Trophoblast cell (in vitro differentiated cells and primary cell): ENCODE measurements at regions not wholly inside any gene's neighbourhood (a gene's known extent, or its start where the extent isn't known, plus 50 kb on each side); places are given as distances from the start of the nearest gene placed in this dataset.
"Not testable (repeated sequence)": the region's sequence is repeated elsewhere in the genome, so short reads cannot be mapped to it uniquely, and the experiment has no call there.

Source experiments
- DNase-seq, 2 donors: peaks; one replicate each; pipeline ENCODE4 v3.0.0-alpha.2; 2016
- H2AFZ ChIP-seq: 2 replicates; pipeline ENCODE4 v1.6.1; 2013; ENCODE audit warnings: low read length, moderate library complexity, mild to moderate bottlenecking; ENCODE audit not compliant: insufficient read depth, poor library complexity
- H2AK5ac ChIP-seq: 2 replicates; pipeline ENCODE4 v1.6.1; 2013; ENCODE audit warnings: mild to moderate bottlenecking, low read length
- H2BK120ac ChIP-seq: 2 replicates; pipeline ENCODE4 v1.6.1; 2013; ENCODE audit warnings: low read length, mild to moderate bottlenecking, moderate library complexity; ENCODE audit not compliant: insufficient read depth, poor library complexity
- H2BK12ac ChIP-seq: 2 replicates; pipeline ENCODE4 v1.6.1; 2013; ENCODE audit warnings: mild to moderate bottlenecking, low read length, moderate library complexity
- H2BK5ac ChIP-seq: 2 replicates; pipeline ENCODE4 v1.6.1; 2013; ENCODE audit warnings: low read length, low read depth, moderate library complexity, mild to moderate bottlenecking; ENCODE audit not compliant: poor library complexity
- H3K14ac ChIP-seq: 2 replicates; pipeline ENCODE4 v1.6.1; 2013; ENCODE audit warnings: mild to moderate bottlenecking, low read length
- H3K18ac ChIP-seq: 2 replicates; pipeline ENCODE4 v1.6.1; 2013; ENCODE audit warnings: mild to moderate bottlenecking, low read length
- H3K23ac ChIP-seq: 2 replicates; pipeline ENCODE4 v1.6.1; 2013; ENCODE audit warnings: low read length
- H3K27ac ChIP-seq: 2 replicates; pipeline ENCODE4 v1.5.1; 2013; ENCODE audit warnings: low read depth, mild to moderate bottlenecking, inconsistent platforms, low read length, moderate library complexity
- H3K27me3 ChIP-seq: 2 replicates; pipeline ENCODE4 v1.6.1; 2013; ENCODE audit warnings: inconsistent platforms, mild to moderate bottlenecking, low read length, moderate library complexity; ENCODE audit not compliant: insufficient read depth
- H3K36me3 ChIP-seq, 2 experiments: 1 replicate in 1 of 2; 2 replicates in 1 of 2; pipeline ENCODE4 v1.6.1; 2013; ENCODE audit warnings: low read length in 2 of 2, mild to moderate bottlenecking in 2 of 2, moderate library complexity in 1 of 2; ENCODE audit not compliant: insufficient read depth in 2 of 2, control insufficient read depth in 1 of 2
- H3K4ac ChIP-seq: 2 replicates; pipeline ENCODE4 v1.6.1; 2013; ENCODE audit warnings: low read depth, mild to moderate bottlenecking, low read length, moderate library complexity
- H3K4me1 ChIP-seq, 2 experiments: 1 replicate in 1 of 2; 2 replicates in 1 of 2; pipeline ENCODE4 v1.6.1; 2013; ENCODE audit warnings: low read length in 2 of 2, mild to moderate bottlenecking in 2 of 2, moderate library complexity in 1 of 2; ENCODE audit not compliant: insufficient read depth in 2 of 2, control insufficient read depth in 1 of 2
- H3K4me2 ChIP-seq: 2 replicates; pipeline ENCODE4 v1.6.1; 2013; ENCODE audit warnings: inconsistent platforms, mild to moderate bottlenecking, low read length, moderate library complexity
- H3K4me3 ChIP-seq: 2 replicates; pipeline ENCODE4 v1.5.1; 2013; ENCODE audit warnings: mild to moderate bottlenecking, low read depth, low read length, inconsistent platforms
- H3K79me1 ChIP-seq: one replicate; pipeline ENCODE4 v1.6.1; 2013; ENCODE audit warnings: low read length
- H3K79me2 ChIP-seq: 2 replicates; pipeline ENCODE4 v1.6.1; 2013; ENCODE audit warnings: low read length, mild to moderate bottlenecking; ENCODE audit not compliant: control insufficient read depth, insufficient read depth, poor library complexity
- H3K9ac ChIP-seq: 2 replicates; pipeline ENCODE4 v1.6.1; 2013; ENCODE audit warnings: mild to moderate bottlenecking, low read length
- H3K9me3 ChIP-seq: 2 replicates; pipeline ENCODE4 v1.6.1; 2013; ENCODE audit warnings: low read depth, mild to moderate bottlenecking, control low read depth, inconsistent platforms, low read length; ENCODE audit not compliant: insufficient read depth
- H4K12ac ChIP-seq: 2 replicates; pipeline ENCODE4 v1.6.1; 2013; ENCODE audit warnings: low read depth, mild to moderate bottlenecking, low read length, moderate library complexity
- H4K8ac ChIP-seq: 2 replicates; pipeline ENCODE4 v1.6.1; 2013; ENCODE audit warnings: low read depth, mild to moderate bottlenecking, low read length, moderate library complexity
- H4K91ac ChIP-seq: one replicate; pipeline ENCODE4 v1.6.1; 2013; ENCODE audit warnings: low read depth, mild to moderate bottlenecking, low read length, moderate library complexity
- WGBS: extraction: QIAGEN DNeasy Blood & Tissue Kit; methylation state at CpG from one replicate; pipeline ENCODE4 v1.1.7; 2013; ENCODE audit warnings: missing lambda C conversion rate; ENCODE audit not compliant: insufficient read length, insufficient coverage; ENCODE audit errors: extremely low coverage; 5-methylcytosine and 5-hydroxymethylcytosine counted together

DNA sequence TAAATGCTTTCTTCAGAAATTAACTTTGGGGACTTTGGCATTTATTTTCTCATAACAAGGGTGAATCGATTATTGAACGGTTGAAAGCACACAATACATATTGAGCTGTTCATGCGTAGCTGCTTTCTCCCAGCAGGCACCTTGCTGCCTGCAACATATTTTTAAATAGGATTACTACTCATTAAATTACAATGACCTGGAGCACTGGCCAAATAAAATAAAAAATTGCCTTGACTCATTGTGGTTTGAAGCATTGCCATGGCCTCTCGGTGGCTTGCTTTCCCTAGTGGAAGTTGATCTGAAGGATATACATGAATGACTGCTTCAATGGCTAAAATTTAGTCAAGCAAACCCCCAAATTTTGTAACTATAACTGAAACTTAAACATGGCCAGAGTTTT lies 181.6 kb upstream of the NUDT12 start:
- Histone ChIP-seq H4K12ac (no peak overlapping the region), H2BK12ac (no peak overlapping the region), H3K14ac (no peak overlapping the region), H4K8ac (no peak overlapping the region), H3K4me3 (no peak overlapping the region), H3K18ac (no peak overlapping the region), H2AK5ac (no peak overlapping the region), H3K79me1 (no peaks in the 10 kb centered on the region), H2BK5ac (no peak overlapping the region), H3K23ac (no peak overlapping the region), H3K27me3 (no peaks in the 10 kb centered on the region), H3K9me3 (no peaks in the 10 kb centered on the region), H3K4ac (no peak overlapping the region), H3K79me2 (no peaks in the 10 kb centered on the region), H3K4me1 (no peaks in the 10 kb centered on the region), H4K91ac (no peak overlapping the region), H2BK120ac (no peak overlapping the region), H2AFZ (no peak overlapping the region), H3K4me2 (no peak overlapping the region), H3K36me3 (no peaks in the 10 kb centered on the region), H3K27ac (no peak overlapping the region), H3K9ac (no peak overlapping the region)
- DNase-seq, result no peak
- WGBS, result no CpG with 5 or more reads among the region's 4 CpGs

DNA sequence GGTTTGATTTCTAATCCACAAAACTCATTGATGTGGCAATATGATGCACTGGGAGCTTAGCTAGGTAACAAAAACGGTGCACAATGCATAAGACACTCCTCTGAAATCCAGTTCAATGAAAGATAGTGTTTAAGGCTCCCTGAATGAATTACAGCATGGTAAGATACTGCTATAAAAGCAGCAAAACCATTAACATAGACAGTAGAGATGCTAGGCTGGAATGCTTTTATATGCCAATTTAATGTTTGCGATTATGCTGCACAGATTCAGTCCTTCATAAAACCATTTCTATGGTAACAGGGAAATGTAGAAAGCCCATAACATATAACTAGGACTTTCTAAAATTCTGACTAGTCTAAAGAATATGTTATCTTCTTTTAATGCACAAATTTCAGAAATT lies 180.8 kb upstream of the NUDT12 start:
- Histone ChIP-seq H2BK12ac (no peak overlapping the region), H3K27me3 (no peaks in the 10 kb centered on the region), H3K14ac (no peak overlapping the region), H3K4me3 (no peak overlapping the region), H4K8ac (no peak overlapping the region), H3K4ac (no peak overlapping the region), H4K12ac (no peak overlapping the region), H3K4me2 (no peak overlapping the region), H3K23ac (no peak overlapping the region), H4K91ac (no peak overlapping the region), H3K79me2 (no peaks in the 10 kb centered on the region), H2AK5ac (no peak overlapping the region), H2BK120ac (no peak overlapping the region), H3K4me1 (no peaks in the 10 kb centered on the region), H2AFZ (no peak overlapping the region), H2BK5ac (no peak overlapping the region), H3K9me3 (no peaks in the 10 kb centered on the region), H3K18ac (no peak overlapping the region), H3K9ac (no peak overlapping the region), H3K36me3 (no peaks in the 10 kb centered on the region), H3K79me1 (no peaks in the 10 kb centered on the region), H3K27ac (no peak overlapping the region)
- no CpG with 5 or more reads among the region's 2 CpGs for WGBS
- no peak for DNase-seq

DNA sequence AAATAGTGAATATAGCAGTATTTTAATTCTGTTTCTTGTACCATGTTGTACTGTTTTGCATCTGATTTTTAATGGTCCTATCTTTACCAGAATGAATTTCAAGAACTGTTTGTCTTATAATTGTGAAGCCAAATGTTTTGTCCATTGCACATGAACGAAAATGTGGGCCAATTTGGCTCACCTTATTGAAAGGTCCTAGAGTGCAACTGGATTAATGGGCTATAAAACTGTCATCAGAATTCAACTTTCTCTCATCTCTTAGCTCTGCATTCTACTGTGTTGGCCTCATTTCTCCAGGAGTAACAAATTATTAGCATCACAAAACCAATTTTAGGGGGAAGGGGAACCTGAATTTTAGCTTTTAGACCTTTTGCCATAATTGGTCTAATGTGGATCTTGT lies 179.4 kb upstream of the NUDT12 start:
- Histone ChIP-seq H3K27me3 (no peaks in the 10 kb centered on the region), H3K36me3 (no peaks in the 10 kb centered on the region), H3K4ac (no peak overlapping the region), H3K79me1 (no peaks in the 10 kb centered on the region), H3K4me3 (no peak overlapping the region), H2BK120ac (no peak overlapping the region), H3K79me2 (no peaks in the 10 kb centered on the region), H3K14ac (no peak overlapping the region), H3K9ac (no peak overlapping the region), H2BK5ac (no peak overlapping the region), H2AK5ac (no peak overlapping the region), H3K23ac (no peak overlapping the region), H4K8ac (no peak overlapping the region), H4K91ac (no peak overlapping the region), H3K4me1 (no peaks in the 10 kb centered on the region), H3K27ac (no peak overlapping the region), H3K9me3 (no peaks in the 10 kb centered on the region), H3K18ac (no peak overlapping the region), H2AFZ (no peak overlapping the region), H2BK12ac (no peak overlapping the region), H4K12ac (no peak overlapping the region), H3K4me2 (no peak overlapping the region)
- DNase-seq, result no peak
- WGBS, result no CpG with 5 or more reads among the region's 1 CpG

DNA sequence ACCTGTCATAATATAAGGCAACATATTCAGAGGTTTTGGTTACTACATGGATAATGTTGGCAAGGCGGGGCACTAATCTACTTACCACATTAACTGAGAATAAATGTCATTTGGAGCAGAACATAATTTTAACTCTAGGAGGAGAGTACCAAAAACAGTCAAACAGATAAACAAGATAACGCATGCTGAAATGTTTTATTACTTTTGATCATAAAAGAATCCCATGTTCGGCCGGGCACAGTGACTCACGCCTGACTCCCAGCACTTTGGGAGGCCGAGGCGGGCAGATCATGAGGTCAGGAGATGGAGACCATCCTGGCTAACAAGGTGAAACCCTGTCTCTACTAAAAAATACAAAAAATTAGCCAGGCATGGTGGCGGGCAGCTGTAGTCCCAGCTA lies 173.8 kb upstream of the NUDT12 start:
- H2AFZ ChIP-seq, H3K36me3 ChIP-seq, H3K4ac ChIP-seq, H3K4me2 ChIP-seq, H4K8ac ChIP-seq, H3K27me3 ChIP-seq, H3K4me3 ChIP-seq, H3K79me2 ChIP-seq, H3K18ac ChIP-seq, H3K9me3 ChIP-seq, H2BK5ac ChIP-seq, H2AK5ac ChIP-seq, H3K14ac ChIP-seq, H2BK120ac ChIP-seq, DNase-seq, H3K9ac ChIP-seq, H2BK12ac ChIP-seq, H3K4me1 ChIP-seq, H3K27ac ChIP-seq, H3K79me1 ChIP-seq, H3K23ac ChIP-seq, H4K91ac ChIP-seq, H4K12ac ChIP-seq: not testable (repeated sequence)
- no CpG with 5 or more reads among the region's 8 CpGs for WGBS

DNA sequence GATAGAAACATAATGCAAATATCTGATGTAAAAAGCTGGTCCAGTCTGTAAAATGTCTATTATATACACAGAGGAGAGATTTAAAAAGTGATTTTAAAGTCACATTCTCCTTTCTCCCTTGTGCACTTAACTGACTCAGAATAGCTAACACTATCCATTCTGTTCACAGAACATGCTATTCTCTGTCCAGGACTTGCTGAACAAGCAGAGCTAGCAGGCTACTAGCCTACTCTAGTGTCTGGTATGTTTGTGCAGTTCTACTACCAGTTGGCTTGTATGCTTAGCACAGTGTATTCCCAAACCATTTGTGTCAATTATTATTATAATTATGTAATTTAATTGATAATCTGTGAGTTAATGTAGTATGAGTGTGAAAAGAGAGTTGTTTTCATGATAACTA lies 161.7 kb upstream of the NUDT12 start:
- H3K23ac ChIP-seq, result no peak overlapping the region
- no peak overlapping the region for H3K27ac ChIP-seq
- no peak overlapping the region for H4K91ac ChIP-seq
- H3K4me3 ChIP-seq, result no peak overlapping the region
- no peak overlapping the region for H2AFZ ChIP-seq
- no peak overlapping the region for H4K12ac ChIP-seq
- no peak overlapping the region for H3K4me2 ChIP-seq
- no peaks in the 10 kb centered on the region for H3K4me1 ChIP-seq
- H3K79me1 ChIP-seq, result no peaks in the 10 kb centered on the region
- no peak overlapping the region for H2BK120ac ChIP-seq
- H2BK12ac ChIP-seq, result no peak overlapping the region
- peaks cover 2% of the 10 kb centered on the region in 2 experiments for H3K36me3 ChIP-seq
- H3K27me3 ChIP-seq, result no peaks in the 10 kb centered on the region
- H3K18ac ChIP-seq, result no peak overlapping the region
- no peak for DNase-seq
- H2BK5ac ChIP-seq, result no peak overlapping the region
- H3K9me3 ChIP-seq, result peaks cover 8% of the 10 kb centered on the region
- no peak overlapping the region for H3K4ac ChIP-seq
- H2AK5ac ChIP-seq, result no peak overlapping the region
- H3K14ac ChIP-seq, result no peak overlapping the region
- H3K9ac ChIP-seq, result no peak overlapping the region
- no peak overlapping the region for H4K8ac ChIP-seq
- no peaks in the 10 kb centered on the region for H3K79me2 ChIP-seq
